ENCODE measurements at regions not wholly inside any gene's neighbourhood (a gene's known extent, or its start where the extent isn't known, plus 50 kb on each side); places are given as distances from the start of the nearest gene placed in this dataset.
"Not testable (repeated sequence)": the region's sequence is repeated elsewhere in the genome, so short reads cannot be mapped to it uniquely, and the experiment has no call there.

DNA sequence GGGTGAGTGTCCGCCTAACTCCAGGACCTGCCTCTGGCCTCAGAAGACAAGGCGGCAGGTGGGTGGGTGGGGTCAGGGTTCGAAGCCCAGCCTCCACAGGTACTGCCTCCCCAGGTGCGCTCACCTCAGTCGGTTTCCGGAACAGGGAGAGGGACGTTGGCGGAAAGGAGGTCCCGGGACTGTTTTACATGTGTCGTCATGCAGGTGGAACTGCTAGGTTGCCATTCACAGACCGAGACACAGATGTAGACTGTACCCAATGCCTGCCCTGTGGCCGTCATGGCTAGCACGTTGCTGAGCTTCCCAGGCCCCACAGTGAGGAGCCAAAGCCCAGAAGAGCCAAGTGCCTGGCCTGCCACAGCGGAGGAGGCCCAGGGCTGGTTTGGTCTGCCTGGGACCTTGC, 284.0 kb upstream of the HS6ST1 start:
- DNase-seq, result no peak

DNA sequence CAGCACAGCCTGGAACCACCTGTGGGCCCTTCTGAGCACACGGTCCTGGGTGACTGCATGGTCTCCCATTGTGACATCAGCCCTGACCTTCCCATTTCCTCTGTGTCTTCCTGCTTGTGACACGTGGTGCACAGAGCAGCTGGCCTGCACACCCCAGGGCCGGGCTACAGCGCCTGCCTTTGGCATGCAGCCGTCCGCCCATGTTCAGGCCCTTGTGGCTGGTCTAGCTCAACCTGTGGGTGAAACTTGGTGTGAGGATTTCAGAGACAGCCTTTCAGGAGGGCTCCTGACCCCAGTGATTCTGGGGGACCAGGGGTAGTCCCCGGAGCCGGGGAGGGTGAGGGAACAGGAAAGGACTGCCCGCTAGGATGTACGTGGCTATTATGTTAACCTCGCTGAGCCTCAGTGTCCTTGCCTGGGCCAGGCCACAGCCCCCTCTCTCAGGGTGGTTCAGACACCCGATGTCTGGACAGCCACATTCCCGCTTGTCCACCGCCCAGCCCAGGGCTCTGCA, 284.8 kb upstream of the HS6ST1 start:
- no peak for DNase-seq

- no peak for DNase-seq
Measured at GRCh38 chr2:128604045-128604444, 285.4 kb upstream of the HS6ST1 start.

DNA sequence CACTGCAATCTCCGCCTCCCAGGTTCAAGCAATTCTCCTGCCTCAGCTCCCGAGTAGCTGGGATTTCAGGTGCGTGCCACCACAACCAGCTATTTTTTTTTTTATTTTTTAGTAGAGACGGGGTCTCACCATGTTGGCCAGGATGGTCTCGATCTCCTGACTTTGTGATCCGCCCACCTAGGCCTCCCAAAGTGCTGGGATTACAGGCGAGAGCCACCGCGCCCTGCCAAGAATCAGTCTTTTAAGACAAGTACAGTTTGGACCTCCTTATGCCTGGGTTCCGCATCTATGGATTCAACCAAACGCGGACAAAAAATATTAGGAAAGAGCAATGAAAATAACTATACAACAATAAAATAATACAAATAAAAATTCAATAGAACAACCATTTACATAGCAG, 285.9 kb upstream of the HS6ST1 start:
- DNase-seq, result not testable (repeated sequence)

- no peak for DNase-seq
Measured at GRCh38 chr2:128605421-128605820, 286.8 kb upstream of the HS6ST1 start.

GRCh38 chr2:128605931-128606330, 287.3 kb upstream of the HS6ST1 start:
- no peak for DNase-seq

DNA sequence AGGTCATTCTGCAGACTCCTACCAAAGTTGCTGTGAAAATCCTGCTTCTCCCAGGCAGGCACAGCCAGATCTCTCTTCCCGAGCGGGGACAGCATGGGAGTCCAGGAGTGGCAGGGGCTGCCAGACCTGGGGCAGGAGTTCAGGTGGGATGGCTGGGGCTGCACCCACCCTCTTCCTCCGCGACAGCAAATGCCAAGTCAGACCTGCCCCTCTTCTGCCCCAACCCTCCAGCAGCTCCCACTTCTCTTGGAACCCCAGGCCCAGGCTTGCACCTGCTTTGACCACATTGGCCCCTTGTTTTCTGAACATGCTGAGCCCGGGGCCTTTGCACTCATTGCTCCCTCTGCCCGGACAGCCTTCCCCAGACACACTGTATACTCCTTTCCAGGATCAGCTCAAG, 288.2 kb upstream of the HS6ST1 start:
- DNase-seq, result no peak

- no peak for DNase-seq
Measured at GRCh38 chr2:128607440-128607839, 288.8 kb upstream of the HS6ST1 start.

GRCh38 chr2:128607911-128608506, 289.3 kb upstream of the HS6ST1 start:
- no peak for DNase-seq

- DNase-seq, result no peak
Measured at GRCh38 chr2:128608921-128609880, 290.5 kb upstream of the HS6ST1 start.

GRCh38 chr2:128610496-128610895, 291.8 kb upstream of the HS6ST1 start:
- DNase-seq, result no peak

- no peak for DNase-seq
Measured at GRCh38 chr2:128611421-128612320, 293.0 kb upstream of the HS6ST1 start.

GRCh38 chr2:128612628-128613027, 294.0 kb upstream of the HS6ST1 start:
- no peak for DNase-seq

DNA sequence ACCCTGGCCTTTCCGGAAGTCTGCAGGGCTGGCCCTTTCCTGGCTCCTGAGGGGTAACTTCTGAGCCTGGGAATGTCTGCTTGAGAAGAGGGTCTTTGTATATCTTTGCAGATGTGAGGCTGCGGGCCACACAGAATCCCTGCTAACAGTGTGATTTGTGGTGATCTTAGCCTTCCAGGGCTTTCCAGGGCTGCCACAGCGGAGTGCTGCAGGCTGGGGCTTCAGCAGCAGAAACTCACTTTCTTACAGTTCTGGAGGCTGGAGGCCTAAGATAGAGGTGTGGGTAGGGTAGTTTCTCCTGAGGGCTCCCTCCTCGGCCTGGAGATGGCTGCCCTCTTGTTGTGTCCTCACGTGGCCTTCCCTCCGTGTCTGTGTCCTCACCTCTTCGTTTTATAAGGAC, 294.7 kb upstream of the HS6ST1 start:
- DNase-seq, result no peak

DNA sequence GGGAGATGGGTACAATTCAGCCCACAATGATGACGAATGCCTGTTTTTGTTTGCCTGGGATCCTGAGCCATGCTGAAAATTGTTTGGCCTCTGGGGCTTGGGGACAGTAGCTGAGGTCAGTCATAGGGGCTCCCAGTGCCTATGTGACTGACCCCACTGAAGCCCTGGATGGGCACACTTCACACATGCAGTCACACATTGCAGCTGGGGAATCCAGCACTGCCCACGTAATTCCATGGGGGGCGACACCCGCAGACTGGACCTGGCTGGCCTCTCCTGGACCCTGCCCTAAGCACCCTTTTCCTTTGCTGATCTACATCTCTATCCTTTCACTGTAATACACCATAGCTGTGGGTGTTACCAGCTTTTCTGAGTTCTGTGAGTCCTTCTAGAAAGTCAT, 295.2 kb upstream of the HS6ST1 start:
- no peak for DNase-seq

DNA sequence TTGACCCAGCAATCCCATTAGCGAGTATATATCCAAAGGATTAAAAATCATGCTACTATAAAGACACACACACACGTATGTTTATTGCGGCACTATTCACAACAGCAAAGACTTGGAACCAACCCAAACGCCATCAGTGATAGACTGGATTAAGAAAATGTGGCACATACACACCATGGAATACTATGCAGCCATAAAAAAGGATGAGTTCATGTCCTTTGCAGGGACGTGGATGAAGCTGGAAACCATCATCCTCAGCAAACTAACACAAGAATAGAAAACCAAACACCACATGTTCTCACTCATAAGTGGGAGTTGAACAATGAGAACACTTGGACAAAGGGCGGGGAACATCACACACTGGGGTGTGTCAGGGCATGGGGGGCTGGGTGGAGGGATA, 296.2 kb upstream of the HS6ST1 start:
- DNase-seq, result not testable (repeated sequence)

DNA sequence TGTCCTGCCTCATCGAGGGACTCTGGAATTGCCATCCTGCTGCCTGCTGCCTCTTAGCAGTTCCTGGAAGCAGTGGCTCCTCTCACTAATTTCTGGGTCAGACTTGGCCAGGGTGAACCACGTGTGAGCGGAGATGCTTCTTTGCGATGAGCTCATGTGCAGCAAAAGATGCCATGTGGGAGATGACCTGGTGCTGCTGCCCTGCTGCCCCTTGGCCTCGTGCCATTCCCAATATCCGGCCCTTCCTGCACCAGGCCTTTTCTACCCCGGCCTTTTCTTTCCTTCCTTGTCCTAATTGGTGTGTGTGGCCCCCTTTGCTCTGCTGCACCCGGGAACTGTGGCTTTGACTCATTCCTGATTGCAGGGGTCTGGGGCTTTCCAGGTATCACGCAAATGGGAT, 296.9 kb upstream of the HS6ST1 start:
- no peak for DNase-seq

DNA sequence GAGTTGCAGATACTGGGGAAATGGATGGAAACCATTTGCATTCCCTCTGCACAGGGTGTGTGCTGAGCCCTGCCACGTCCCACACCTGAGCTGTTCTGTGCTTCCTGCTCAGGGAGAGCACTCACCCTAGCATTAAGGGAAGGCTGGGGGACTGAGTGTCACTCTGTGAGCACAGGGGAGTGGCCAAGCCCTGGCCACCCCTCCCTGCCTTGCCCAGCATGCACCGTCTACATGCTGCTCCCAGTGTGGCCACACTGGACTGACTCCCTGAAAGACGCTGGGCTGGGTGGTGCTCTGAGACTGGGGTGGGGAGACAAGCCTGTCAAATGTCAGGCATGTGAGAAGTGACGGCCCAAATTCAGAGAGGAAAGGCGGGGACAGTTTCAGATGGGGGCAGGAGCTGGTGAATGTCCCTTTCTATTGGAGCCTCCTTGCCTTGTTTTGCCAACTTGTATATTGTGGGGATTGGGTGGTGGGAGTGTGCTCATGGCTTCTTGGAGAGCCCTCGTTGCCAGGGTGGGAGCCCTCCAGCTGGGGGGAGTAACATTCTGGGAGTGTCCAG, 298.4 kb upstream of the HS6ST1 start:
- DNase-seq, result no peak

GRCh38 chr2:128617661-128618060, 299.0 kb upstream of the HS6ST1 start:
- DNase-seq, result no peak

DNA sequence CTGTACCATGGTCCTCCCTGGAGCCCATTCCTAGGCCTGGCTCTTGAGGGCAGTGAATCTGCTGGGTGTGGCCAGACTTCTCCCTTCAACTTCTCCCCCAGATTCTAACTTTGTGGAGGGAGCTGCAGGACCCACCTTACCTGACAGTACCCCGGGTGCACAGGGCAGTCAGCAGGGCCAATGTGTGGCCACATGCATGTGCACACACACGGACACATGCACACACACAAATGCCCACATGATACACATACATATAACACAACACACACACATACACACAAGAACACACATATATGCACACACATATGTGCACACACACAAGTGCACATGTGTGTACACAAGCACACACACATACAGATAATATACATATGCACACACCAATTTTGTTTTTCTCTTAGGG, 300.0 kb upstream of the HS6ST1 start:
- no peak for DNase-seq

DNA sequence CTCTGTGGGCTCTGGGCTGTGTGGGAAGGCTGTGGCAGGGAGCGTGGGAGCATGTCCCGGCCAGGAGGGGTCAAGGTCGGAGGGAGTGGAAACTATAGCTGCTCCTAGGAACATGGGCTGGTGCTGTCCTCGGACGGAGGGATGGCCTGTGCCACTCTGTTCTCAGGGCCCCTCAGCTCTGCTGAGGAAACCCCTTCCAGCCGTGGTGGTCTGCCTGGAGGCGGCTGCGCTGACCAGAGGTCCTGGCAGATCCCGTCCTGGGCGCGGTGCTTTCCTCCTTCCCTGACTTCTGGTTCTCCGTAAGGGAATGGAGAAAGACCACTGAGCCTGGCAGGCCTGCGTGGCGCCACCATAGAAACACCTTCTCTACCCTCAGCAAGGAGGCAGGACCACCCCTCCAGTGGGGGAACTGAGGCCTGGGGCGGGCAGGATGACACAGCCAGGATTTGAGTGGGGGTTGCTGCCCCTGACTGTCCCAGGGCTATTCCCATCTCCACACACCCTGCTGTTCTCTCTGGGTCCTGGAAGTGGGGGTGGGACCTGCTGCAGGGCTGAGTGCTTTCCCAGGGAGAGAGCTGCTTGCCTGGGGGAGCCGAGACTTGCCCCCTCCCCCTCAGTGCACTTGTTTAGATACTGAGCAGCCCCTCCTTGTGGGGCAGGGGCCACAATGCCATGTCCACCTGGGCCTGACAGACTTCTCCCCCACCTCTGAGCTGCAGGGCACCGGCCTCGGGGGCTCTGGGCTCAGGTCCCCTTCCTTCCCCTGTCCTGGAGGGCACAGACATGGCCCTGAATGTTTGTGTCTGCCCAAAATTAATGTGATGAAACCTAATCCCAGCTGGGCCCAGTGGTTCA, 301.0 kb upstream of the HS6ST1 start:
- DNase-seq, result no peak

- no peak for DNase-seq
Measured at GRCh38 chr2:128621074-128621473, 302.4 kb upstream of the HS6ST1 start.

All from T-helper 2 cell (primary cell).